Stimulated activated CD4-positive, alpha-beta T cell treated with anti-CD3 and anti-CD28 coated beads, Interleukin-15, amount 100 ng/mL, for 24 hours (primary cell): ENCODE measurements at regions not wholly inside any gene's neighbourhood (a gene's known extent, or its start where the extent isn't known, plus 50 kb on each side); places are given as distances from the start of the nearest gene placed in this dataset.
"Not testable (repeated sequence)": the region's sequence is repeated elsewhere in the genome, so short reads cannot be mapped to it uniquely, and the experiment has no call there.

Source experiments
- DNase-seq: peaks from one replicate; pipeline ENCODE4 v3.0.0-alpha.2; 2020

DNA sequence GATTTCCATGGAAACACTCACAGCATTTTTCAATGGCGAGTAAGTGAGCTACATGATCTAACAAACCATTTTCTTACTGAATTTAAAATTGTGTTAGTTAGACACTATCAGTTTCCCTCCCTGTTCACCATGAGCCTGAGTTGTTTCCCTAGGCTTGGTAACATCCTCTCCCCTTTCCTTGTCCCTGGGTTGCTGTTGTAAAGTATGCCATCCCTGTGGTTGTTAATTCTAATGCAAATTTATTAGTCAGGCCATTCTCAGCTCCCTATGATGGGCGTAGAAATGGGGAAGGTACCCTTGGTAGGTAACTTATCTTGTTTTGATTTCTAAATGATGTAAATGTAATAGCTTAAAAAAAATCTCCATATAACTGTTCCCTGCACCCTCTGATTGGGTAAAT lies 143.0 kb downstream of the SPATA31A6 start:
- not testable (repeated sequence) for DNase-seq

DNA sequence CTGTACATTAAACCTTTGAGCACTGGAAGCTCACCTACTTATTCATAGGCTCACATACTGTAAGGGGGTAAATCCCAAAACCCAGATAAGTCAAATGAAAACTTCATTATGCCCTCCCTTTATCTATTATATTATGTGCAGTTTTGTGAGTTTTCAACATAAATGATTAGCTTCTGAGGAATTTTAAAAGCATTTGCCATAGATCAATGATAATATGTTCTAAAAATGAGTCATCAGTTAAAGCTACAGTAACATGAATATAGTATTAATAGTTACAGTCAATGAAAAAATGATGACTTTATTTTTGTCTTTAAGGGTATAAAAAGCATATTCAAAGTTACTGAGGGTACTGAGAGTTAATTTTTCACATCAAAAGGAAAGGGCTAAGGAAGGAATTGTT lies 151.9 kb downstream of the SPATA31A6 start:
- not testable (repeated sequence) for DNase-seq

DNA sequence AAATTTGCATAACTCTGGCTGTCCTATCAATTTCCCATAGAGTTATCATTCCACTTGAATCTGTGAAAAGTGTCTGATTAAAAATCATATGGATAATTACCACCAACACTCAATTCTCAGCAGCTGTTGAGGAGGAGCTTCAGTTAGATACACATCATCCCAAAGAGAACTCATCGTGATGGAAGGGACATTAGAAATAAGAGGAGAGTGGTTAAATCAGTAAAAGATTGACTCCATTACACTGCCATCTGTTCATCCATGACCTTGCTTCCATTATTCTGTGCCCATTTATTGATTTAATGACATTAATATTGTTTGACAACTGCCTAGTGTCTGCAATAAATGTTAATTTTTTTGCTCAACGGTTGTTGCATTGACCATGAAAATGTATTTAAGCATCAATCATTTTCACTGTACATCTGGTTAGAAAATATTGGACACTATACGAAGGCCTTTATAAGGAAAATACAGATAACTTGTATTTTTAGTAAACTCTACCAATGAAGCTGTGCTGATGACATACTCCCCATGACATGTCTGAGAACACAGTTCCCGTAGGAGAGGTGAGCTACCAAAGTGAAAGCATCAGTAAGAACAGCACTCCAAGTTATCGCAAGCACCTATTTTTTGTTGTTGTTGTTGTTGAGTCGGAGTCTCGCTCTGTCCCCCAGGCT lies 152.7 kb downstream of the SPATA31A6 start:
- not testable (repeated sequence) for DNase-seq

DNA sequence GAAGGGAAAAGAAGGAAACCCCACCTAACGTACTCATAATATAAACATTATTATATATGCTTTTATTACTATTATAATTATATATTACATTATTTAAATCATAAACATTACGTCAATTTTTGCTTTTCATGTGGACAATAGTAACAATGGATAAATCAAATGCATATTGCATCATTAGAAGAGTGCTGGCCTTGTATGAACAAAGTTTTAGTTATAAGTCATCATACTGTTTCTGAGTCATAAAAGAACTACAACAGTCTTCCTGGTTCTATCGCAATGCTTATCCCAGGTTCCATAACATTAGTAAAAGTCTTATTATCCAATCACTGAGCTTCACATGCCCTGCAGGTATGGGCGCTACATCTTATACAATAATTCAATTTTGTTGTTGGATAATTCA lies 154.8 kb downstream of the SPATA31A6 start:
- not testable (repeated sequence) for DNase-seq

DNA sequence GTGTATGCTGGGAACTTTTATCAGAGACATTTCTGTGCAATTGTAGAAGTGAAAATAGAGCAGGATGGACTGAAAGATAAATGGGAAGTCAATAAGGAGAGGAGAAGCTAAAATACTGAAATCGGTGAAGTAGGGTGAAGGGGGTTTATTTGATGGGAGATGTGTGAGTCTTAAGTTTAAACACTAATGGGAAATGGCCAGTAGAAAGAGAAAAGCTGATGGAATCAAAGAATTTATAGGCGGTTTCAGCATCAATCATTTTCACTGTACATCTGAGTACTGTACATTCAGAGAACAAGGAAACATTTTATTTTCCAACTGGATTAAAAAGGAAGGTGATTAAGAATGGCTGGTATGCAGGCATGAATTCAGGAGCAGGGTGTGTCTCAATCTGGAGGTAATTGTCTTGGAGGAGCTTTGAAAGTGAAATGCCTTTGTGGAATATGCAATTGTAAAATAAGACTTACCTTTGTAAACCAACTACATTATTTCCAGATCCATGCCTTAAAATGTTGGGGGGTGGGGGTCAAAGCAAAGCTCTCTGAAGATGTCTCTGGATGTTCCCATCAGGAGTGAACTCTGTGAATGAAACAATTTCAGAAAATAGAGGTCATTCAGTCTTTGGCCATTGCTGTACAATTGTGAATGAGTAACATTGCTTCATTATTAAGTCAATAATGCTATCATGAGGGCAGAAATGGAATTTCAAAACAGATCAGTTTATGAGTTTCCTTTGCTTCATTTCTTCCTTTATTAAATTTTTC lies 156.4 kb downstream of the SPATA31A6 start:
- DNase-seq: not testable (repeated sequence)

DNA sequence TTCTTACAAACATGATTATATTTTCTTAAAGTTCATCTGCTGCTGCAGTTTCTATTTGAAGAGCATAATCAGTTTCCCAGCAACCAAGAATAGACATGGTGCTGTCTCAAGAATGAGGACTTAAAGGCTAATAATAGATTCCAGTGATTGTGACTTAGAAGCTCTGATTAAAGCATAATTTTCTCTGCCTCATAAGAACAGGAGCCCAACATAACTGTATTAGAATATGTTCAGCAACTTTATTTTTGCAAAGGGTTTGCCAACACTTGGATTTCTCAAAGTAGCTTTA lies 156.9 kb downstream of the SPATA31A6 start:
- DNase-seq: not testable (repeated sequence)

DNA sequence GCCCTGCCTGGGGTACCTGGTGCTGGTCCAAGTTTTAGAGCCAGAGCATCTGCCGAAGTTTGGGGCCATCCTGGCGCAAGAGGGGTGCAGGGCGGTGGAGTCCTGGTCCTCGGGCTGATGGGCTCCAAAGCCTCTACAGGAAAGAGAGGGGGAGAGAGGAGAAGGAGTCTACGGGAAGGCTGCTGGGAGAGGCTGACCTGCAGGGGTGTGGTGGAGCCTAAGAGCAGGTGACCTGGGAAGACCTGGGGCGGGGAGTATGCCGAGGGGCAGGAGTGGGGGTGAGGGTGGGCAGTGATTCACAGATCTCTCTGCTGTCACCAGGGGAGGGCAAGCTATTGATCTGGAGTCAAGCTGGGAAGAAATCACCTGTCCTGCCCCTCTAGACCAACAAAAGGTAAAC lies 158.4 kb downstream of the SPATA31A6 start:
- not testable (repeated sequence) for DNase-seq

DNA sequence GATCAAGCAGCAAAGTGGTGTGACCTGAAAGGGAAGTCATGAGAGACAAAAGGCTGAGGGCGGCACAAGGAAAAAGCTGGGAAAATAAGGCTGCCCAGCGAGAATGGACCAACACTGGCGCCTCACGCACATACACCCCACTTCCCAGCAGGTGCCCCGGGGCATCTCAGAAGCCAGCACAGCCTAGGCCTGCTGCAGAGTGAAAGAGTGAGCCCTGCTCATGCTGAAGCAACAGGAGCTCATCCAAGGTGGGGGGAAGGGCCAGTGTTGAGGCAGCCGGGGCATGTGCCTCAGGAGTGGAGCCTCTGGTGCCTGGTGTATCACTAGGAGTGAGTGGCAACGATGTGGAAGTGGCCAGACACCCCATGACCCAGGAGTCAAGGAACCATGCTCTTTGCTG lies 158.8 kb downstream of the SPATA31A6 start:
- not testable (repeated sequence) for DNase-seq

DNA sequence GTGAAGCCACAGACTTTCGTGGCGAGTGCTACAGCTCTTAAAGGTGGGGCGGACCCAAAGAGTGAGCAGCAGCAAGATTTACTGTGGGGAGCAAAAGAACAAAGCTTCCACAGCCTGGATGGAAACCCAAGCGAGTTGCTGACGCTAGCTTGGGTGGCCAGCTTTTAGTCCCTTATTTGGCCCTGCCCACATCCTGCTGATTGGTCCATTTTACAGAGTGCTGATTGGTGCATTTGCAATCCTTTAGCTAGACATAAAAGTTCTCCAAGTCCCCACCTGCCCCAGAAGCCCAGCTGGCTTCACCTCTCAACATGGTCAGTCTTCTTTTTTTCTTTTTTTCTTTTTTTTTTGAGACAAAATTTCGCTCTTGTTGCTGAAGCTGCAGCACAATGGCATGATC lies 161.0 kb downstream of the SPATA31A6 start:
- not testable (repeated sequence) for DNase-seq

DNA sequence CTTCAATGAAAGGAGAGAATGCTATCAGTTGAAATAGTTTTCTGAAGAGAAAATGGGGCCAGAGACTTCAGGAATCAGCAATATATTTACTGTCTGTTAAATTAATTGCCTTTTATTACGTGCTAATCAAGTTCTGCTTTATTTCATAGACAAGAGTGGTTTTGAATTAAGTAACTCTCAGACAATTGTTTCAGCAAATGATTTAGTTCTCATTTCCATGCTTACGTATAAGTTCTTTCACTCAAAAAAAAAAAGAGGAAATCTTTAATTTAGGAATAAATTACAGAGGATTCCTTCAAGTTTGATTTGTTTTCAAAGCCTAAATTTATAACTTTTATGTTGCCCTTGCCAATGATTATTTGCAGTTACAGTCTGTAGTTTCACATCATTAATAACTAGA lies 163.5 kb downstream of the SPATA31A6 start:
- DNase-seq: not testable (repeated sequence)

DNA sequence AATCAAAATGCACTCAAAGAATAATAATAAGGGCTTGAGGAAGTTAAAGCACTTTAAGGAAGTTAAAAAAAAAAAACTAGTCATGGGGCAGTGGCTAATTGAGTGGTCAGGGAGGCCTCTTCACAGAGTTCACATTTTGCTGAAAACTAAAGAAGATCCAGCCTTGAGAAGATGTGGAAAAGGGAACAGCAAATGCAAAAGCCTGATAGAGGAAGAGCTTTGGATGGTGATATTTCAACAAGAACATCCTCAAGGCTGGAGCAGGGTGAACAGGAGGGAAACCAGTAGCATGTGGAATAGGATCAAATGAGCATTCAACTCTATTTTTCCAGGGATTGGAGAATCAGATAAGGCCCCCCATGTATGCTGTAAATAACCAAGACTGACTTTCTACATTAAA lies 165.7 kb downstream of the SPATA31A6 start:
- not testable (repeated sequence) for DNase-seq

DNA sequence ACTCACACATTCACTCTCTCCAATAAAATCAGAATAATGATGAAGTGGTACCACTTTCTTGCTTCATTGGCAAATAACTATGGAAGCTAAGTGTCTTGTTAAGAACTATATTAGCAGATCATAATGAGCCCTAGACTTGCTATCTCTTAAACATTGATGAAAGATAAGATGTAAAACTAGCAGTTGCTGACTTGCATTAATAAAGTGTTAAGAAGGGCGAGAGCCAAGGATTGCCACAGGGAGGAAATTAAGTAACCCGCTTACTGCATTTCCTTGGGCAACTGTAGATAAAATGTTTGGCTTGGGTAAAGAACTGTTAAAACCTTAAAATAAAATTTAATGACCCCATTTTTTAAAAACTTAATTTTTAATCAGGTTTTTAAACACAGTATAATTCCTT lies 167.0 kb downstream of the SPATA31A6 start:
- DNase-seq: not testable (repeated sequence)

DNA sequence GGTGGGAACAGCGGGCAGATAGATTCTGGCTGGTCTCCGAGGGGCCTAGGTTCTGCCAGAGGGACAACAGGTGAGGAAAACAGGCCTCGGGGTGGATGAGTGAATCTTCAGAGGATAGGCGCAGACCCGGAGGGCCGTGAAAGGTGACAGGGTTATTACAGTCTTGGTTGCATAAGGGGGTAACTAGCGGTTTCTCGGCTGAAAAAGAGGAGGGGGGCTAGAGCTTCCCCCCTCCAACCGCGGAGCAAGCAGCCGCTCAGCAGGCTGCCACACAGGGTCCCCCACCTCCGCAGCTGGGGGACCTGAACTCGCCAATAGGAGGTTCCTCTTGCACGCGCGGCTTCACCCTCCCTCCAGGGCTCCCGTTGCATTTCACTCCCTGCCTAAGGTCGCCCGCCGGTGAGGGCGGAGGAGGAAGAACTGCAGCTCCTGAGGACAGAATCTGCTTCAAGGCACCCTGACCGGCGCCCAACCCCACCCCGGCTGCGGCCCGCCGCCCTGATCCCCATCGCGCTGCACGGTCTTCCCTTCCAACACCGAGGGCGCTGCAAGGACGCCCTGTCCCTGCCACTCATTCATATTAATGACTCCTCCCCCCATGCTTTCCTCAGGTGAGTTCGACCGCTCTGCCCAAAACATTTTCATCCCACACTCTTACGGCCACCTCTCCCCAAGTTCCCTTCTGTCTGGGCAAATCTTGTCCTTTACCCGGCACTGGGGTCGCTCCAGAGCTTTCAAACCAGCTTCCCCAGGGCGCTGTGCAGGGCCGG lies 174.3 kb downstream of the SPATA31A6 start:
- not testable (repeated sequence) for DNase-seq

DNA sequence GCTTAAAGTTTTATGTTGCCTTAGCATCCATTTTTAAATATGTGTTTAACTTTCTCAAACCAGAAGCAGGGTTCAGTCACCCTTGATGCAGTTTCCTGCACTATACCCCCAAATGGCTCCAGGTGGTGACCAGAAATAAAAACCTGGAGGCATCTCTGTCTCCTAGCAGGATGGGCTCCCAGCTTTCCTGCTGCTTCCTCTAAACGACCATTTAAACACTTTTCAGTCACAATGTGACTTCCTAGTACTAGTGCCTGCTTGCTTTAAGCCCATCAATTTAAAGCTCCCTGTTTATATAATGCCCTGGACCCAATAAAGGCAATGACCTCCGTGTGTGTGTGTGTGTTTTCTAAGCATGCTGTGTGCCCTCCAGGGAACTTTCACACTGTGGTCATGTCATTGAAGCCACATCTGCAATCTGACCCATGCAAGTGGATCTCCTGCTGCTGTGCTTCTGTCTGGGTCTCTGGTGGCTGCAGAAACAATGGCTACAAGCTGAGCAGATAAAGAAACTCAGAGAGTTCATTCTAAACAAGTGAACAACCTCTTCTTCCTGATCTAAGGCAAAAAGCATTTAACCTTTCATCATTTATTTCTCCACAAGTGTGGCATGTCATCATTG lies 175.3 kb downstream of the SPATA31A6 start:
- not testable (repeated sequence) for DNase-seq

DNA sequence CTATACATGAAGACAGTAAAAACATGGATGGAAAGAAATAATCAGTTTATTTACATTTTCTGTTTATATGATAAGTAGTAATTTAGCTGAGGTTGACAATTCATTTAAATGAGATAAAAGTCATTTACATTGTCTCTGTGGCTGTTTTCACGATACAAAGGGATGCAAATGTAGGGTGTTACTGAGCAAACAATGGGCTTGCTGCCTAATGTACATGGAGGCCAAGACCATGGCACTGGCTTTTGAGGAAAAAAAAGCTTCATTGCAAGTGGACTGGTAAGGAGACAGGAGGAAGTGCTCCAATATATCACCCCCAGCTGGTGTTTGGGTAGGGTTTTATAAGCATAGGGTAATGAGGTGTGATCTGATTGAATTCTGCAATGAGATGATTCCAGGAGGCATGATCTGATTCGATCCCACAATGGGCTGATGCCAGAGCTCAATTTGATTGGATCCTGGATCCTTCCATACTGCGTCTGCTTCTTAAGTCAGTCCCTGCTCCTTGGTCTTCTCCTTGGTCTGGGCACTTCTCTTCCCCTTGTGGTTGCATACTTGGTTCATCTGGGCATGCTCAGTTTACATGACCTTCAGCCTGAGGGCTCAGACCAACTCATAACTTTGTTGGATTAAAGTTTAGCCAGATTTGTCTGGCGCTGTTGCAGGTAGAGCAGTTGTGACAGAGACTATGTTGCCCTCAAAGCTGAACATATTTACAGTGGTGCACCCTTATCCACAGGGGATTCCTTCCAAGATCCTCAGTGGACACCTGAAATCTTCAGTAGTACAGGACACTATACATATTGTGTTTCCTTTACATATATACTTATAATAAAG lies 181.2 kb downstream of the SPATA31A6 start:
- DNase-seq: not testable (repeated sequence)

DNA sequence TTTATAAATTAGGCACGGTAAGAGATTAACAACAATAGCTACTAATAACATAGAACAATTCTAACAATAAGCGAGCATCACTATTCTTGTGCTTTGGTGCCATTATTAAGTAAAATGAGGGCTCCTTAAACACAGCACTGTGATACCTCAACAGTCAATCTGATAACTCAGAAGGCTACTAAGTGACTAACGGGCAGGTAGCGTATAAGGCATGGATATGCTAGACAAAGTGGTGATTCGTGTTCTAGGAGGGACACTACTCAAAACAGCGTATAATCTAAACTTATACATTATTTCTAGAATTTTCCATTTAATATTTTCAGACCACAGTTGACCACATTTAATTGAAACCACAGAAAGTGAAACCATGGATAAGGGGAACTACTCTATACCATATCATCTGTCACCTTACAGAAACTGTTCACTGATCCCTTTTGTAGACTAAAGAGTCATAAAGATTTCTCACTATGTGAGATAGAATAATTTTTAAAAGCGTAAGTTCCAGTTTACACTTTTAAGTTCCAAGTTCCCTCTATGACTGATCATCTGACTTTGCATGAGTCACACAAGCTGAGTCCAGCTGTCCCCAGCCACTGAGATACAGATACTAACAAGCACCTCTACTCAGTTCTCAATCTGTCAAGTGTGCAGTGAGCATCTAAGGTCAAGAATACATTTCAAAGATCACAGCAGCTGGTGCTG lies 181.9 kb downstream of the SPATA31A6 start:
- DNase-seq: not testable (repeated sequence)

DNA sequence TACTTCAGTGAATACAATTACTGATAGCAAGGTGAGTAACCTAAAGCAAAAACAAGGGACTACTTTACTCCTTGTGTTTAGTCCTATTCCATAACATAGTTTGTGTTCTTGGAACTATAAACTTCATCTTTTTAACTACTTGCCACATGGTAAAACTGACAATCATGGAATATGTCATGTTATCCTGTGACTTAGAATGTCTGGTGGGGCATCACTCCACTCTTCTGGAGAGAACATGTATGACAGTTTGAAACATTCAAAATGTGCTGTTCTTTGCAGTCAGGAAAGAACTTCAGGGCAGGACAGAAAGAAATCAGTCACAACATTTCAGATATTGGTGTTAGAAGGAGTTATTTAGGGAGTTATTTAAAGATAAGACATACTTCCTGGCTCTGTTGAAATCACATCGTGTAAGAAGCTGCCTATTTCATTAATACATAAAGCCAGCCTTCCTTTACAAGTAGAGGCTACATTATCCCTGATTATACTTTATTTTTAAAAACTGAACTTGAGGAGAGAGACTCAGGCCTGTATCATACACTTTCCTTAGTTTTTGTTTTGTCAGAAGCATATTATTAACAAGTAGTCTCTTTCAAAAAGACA lies 184.9 kb downstream of the SPATA31A6 start:
- DNase-seq: not testable (repeated sequence)

DNA sequence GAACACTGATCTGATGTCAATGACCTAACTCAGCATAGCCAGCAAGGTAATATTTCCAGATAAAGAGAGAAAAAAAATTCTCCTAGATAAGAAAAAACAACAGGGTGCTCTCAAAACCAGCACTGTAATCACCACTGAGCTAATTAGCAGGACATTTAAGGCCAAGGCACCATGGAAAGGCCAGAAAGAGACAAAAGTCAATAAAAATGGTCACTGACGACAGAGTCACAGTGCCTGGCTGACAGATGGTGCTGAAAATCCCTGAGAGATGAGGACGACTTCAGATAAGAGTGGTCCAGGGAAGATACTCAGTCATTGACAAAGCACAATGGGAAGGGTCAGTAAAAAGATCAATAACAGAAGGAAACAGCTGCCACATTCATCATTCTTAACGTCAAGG lies 186.7 kb downstream of the SPATA31A6 start:
- DNase-seq: not testable (repeated sequence)

DNA sequence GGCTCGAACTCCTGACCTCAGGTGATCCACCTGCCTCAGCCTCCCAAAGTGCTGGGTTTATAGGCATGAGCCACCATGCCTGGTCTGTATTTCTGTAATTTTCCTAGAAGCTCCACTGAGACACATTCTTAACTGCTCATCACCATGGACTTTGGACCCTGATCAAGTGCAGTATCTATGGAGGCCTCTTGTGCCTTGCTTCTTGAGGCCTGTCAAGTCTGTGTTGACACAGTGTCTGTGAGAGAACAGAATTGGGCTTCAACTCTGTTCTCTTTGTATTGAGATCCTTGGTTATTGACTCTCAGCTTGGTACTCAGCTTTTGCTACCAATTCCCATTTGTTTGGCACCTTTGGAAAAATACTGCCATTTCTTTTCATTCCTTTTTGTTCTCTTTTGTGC lies 188.0 kb downstream of the SPATA31A6 start:
- DNase-seq: not testable (repeated sequence)

DNA sequence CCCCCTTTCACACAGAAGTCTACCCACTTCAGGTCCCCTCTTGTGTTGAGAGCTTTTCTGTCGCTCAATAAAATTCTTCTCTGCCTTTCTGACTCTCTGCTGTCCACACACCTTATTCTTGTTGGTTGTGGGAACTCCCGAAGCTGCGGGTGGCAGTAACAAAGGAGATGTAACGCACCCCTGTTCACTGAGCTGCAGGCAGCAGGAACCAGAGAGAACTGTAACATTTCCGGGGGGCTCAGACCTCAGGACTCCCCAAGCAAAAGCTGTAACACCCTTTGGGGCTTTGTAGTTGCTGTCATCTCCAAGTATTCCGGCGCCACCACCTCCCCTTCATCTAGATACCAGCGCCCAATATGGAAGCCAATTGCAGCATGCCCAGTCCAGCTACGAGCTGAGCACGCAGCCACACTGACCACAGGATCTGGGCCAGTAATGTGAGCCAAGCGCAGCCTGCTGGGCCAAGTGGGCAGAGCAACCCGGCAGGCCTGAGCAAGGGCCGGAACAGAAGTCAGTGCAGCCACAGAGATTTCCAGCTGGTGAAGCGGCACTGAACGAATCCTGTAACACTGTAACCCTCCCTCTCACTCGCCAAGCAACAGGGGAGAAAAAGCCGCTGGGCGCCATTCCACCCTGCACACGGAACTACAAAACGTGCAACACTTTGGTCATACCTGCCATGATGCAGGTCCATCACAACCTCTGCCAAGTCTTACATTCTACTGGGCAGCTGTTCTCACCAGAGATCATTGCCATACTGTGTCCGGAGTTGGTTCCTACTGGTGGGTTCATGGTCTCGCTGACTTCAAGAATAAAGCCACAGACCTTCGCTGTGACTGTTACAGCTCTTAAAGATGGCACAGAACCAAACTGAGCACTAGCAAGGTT lies 194.3 kb downstream of the SPATA31A6 start:
- not testable (repeated sequence) for DNase-seq
